GM12864 (cell line): ENCODE measurements at regions not wholly inside any gene's neighbourhood (a gene's known extent, or its start where the extent isn't known, plus 50 kb on each side); places are given as distances from the start of the nearest gene placed in this dataset.

ENCODE experiments used
- DNase-seq: peaks from one replicate; pipeline ENCODE4 v3.0.0-alpha.2; 2011; ENCODE audit warnings: low read depth
- H3K4me3 ChIP-seq: 2 replicates; pipeline ENCODE4 v1.5.1; 2011; ENCODE audit warnings: mild to moderate bottlenecking, low read depth, low read length, control low read depth
- CTCF ChIP-seq: IDR thresholded peaks from 2 replicates; pipeline ENCODE4 v1.5.1; 2011; ENCODE audit warnings: low read depth, mild to moderate bottlenecking, moderate library complexity, low read length, control low read depth, inconsistent platforms; ENCODE audit errors: missing control alignments

- peak; percentile 80 for DNase-seq
- no peak for TF ChIP-seq CTCF
- no peak overlapping the region for H3K4me3 ChIP-seq
Measured at GRCh38 chr9:95822583-95823431, 52.7 kb upstream of the ERCC6L2 start.

GRCh38 chr9:95822015-95822414 lies 53.5 kb upstream of the ERCC6L2 start:
- no peak for DNase-seq
- no peak overlapping the region for H3K4me3 ChIP-seq
- no peak for TF ChIP-seq CTCF

- no peak for TF ChIP-seq CTCF
- no peak overlapping the region for H3K4me3 ChIP-seq
- DNase-seq: no peak
Measured at GRCh38 chr9:95820074-95820473, 55.4 kb upstream of the ERCC6L2 start.

- H3K4me3 ChIP-seq: no peak overlapping the region
- no peak for DNase-seq
- TF ChIP-seq CTCF: no peak
Measured at GRCh38 chr9:95819636-95820035, 55.9 kb upstream of the ERCC6L2 start.

- TF ChIP-seq CTCF: no peak
- no peak overlapping the region for H3K4me3 ChIP-seq
- DNase-seq: no peak
Measured at GRCh38 chr9:95817205-95817604, 58.3 kb upstream of the ERCC6L2 start.

- H3K4me3 ChIP-seq: no peak overlapping the region
- DNase-seq: no peak
- TF ChIP-seq CTCF: no peak
Measured at GRCh38 chr9:95816716-95817115, 58.8 kb upstream of the ERCC6L2 start.

GRCh38 chr9:95815961-95816360 lies 59.5 kb upstream of the ERCC6L2 start:
- no peak overlapping the region for H3K4me3 ChIP-seq
- no peak for DNase-seq
- no peak for TF ChIP-seq CTCF
